HG02623 (cell line): ENCODE measurements at regions not wholly inside any gene's neighbourhood (a gene's known extent, or its start where the extent isn't known, plus 50 kb on each side); places are given as distances from the start of the nearest gene placed in this dataset.

Experiments
- ATAC-seq: cut with Tn5 transposase; IDR thresholded peaks from one replicate; pipeline ENCODE4 v1.9.1; 2021; ENCODE audit warnings: moderate library complexity; ENCODE audit not compliant: unreplicated experiment

DNA sequence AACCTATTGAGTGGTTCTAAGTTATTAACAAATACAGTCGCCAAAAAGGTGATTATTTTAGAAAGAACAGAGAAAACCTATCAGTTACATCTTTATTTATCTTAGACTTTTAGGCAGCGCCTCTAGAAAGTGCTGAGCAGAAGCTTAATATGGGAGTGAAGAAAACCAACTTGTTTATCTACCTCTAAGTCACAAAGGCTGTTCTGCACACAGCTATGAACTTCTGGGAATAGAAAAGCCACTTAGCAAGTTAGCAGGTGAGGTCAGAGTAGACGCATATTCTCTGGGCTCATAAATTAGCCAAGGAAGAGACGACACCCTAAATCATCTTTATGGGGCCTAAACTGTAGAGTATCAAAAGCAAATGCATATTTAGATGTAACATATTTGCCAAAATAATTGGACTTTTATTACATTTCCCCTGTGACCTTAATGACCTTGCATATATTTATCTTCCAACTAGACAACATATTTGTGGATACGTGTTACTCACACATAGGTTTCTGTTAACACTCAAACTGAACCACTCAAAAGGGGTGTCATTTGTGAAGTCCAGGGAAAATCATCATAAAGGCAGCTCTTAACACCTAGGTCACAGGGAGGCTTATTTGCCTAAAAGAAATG lies 267.1 kb downstream of the ADGB start:
- no peak for ATAC-seq

DNA sequence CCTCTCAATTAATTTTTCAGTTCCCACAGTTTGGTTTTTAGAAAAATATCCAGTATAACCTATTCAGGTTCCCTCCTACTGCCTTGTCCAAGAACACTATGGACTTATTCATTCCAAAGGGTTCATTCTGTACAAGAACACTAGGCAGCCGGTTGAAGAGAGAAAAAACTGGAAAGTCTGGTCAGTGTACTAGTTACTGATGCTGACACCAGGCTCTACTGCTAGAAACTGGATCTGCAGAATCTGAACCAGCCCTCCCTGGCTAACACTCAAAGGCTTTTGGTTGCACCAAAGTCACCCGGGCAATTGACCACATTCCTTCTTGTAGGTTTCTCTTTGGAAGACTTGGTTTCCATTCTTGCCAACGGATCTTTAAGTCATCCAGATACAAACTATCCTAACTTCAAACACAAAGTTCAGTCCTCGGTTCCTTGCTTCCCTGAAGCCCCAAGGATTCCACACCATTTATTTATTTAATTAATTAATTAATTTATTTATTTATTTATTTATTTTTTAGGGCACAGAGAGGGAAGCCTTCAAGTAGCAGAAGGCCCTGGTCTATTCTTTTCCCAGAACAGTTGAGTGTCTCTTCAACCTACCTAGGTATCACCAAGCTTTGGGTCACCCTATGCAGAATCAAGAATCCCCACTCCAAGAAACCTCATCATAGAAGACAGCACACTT lies 268.1 kb downstream of the ADGB start:
- no peak for ATAC-seq

DNA sequence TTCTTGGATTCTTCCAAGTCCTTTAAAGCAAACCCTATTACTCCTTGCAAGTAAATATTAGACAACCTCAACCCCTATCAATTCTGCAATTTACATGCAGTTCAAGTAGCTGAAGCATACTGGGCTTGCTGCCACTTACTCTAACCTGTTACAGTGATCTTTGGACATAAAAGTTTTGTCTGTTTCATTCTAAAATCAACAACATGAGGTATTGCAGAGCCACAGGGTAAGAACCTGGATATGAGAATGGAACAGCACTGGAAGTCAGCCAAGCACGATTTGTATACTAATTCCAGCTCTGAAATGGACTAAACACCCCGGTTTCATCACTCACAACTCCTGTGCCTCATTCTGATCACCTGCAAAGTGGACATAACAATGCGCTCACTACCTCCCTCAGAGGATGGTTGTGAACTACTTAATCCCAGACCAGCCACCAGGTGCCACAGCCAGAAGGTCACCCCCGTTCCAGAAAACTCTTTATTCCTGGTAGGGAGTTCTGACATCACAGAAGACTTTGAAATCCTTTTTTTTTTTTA lies 270.0 kb downstream of the ADGB start:
- ATAC-seq: no peak

DNA sequence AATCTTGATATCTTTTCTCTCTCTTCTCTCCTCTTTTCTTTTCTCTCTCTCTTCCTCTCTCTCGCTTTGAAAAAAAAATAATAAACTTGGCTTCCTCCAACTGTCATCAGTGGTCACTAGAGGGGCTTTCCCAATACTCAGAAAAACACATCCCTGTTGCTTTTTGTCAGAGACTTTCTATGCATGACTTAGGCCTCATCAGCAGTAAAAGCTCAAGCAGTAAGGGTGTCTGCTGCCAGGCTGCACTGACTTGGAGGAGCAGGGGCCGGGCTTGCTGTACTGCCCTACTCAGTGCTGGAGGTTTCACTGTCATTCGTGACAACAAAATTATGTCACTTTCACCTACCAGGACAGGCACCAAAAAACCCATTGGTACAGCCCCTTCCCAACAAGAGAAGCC lies 272.0 kb downstream of the ADGB start:
- ATAC-seq: peak; percentile 77

DNA sequence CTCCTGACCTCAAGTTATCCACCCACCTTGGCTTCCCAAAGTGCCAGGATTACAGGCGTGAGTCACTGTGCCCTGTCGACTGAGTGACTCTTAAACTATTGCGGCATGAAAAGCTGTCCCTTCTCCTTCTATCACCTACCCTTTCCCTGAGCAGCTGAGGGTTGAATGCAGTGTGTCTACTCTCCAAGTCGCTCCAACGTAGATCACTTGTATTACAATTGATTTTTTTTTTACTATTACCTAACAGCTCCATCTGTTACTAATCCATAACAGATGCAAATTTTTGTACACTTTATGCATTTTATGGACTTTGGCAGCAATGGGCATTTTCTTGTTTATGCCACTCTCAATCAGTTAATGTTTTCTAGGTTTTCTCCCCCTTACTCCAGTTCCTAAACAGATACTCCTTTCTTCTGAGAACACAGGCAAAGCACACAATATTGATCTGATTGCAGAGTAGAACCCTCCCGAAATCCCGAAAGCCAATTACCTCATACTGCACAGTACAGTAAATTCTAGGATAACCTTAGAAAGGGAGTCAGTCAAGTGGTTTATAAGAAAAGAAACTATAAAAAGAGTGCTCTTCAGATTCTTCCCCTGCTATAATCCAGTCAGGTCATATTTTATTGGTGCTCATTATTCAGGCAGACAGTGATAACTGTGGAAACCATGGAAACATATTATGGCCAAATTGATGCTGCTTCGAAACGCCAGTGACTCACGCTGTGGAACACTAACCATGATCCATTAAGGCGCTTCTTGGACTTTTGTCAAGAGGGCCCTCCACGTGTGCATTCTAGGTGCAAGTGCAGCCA lies 273.0 kb downstream of the ADGB start:
- ATAC-seq: no peak

DNA sequence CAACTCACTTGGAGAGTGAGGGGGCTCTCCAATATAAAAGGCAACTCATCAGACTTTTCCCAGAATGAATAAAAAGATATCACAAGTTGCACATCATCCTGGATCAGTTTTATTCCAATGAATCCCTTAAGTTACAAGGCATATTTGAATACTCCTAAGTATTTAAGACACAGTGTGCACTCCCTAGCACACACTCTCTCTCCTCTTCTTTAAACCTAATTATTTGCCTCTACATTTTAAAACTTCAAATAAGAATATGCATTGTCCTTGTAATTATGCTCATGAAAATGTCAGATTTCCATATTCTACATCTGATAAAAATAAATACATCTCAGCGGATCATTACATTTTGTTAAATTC lies 273.6 kb downstream of the ADGB start:
- no peak for ATAC-seq

DNA sequence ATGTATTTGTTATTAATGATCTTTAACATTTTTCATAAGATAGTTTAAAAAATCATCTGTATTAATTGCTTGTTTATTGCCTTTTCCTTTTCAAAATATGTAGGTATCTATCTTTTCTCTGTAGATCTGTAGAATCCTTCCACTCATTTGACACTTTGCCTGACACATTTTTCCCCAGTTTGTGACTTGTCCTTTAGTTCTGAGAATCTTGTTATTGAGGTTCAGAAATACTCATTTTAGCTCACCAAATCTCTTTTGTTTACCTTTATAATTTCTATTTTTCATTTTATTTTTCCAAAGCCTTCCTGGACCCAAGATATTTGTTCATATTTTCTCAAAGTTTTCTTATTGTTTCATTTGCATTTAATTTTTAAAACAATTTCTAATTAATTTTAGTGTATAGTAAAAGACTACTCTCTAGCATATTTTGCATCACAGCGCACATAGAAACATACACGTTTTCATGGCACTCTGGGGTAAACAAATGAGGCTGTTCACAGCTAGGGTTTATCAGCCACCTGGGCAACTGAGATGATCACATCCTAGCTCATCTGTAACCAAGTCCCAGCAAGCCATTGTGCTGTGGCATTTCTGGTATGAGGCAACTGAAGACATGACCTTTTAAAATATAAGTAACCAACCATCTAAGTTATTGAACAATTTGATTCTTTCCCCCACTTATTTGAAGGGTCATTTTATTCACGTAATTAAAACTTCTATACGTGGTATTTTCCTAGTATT lies 275.7 kb downstream of the ADGB start:
- ATAC-seq: no peak

DNA sequence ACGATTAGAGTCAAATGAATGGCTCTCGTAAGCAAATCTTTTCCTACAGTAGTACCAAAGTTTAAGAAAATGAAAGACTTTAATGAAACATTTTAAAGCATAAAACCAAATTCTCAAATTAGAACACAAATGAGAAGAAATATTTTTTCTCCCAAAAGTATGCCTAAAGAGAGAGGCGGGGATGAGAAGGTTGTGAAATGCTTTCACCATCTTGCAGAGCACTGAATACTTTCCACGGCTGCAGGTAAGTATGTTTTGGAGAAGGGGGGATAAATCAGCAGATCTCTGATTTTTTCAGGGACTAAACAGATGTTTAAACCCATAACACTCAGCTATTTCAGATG lies 277.1 kb downstream of the ADGB start:
- no peak for ATAC-seq

DNA sequence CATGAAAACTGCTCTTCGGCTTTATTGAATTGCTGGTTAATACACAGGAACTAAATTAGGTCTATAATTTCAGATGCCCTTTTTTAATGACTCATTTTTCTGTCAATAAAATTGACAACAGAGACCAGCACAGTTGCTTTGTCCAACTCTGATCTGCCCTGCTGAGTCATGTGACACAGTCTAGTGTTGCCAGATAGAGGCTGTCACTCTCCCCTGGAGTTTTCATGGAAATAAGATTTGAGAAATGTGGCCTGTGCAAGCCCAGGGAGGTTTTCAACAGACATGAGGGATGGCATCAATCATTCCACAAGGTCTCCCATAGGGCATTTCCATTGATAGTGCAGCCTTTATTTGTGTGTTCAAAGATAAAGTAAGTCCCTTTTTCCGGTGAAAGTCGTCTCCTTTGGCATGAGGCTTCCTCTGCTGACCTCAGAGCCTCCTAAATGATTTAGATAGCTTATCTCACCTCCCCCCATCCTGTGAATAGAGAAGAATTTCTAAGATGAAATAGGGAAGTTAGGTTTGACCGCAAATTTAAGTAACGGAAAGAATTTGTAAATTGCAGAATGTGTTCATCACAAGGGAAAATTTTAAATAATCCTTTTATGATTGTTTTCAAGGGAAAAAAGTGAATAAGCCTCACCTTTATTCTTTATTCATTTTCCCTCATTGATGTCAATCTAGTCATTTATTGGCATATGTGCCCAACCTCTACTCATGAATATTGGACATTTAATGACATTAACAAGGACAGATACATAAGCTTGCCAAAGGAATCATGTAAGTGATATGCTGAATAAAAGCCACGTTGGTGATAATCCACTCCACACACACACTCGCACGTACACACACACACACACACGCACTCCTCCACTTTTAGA lies 277.7 kb downstream of the ADGB start:
- no peak for ATAC-seq

DNA sequence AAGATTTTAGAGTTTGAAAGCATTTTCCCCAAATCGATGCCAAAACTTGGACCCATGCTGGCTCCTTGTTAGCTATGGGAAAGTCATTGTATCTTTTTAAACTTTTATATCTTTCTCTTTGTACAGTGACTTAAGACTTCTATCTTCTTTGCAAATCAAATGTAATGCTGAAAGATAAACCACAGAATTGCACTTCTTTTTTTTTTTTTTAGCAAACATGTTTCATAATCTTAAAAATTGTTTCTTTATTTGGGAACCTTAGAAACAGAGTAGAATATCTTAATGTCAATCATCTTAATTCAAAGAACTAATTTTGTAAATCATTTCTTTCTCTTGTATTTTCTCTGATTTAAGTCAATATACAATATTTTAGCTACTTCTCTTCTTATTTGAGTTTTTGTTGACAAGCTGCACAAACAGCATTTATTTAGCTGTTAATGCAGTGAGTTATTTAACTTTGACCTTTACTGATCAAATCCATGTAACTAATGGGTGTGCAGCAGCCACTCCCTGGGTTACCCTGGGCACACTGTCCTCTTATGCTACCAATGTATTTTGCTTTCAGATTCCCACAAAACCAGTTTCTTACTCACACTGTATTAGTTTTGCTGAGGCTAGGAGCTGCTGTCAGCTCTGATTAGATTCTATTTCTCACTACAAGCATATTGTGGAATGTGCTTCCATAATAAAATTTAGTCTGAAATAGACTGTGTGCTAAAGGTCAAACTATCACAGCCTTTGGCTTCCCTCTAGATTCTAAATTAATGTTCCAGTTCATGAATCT lies 279.6 kb downstream of the ADGB start:
- no peak for ATAC-seq

DNA sequence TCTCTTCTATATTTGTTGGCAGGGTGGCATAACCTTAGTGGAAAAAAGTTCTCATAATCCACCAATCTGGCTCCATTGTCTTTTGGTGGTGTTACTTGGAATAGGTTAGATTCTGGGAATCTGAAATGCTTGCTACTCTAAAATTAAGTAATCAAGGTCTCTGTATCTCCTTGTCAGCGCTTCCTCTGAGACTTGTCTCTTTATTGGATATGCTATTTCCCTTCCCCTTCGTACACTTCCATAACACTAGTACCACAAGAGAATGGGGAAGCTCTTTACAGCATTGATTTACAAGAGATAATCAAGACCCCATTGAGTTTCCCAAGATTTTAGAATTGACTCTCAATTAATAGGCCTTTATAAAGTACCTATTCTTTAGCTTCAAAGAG lies 280.2 kb downstream of the ADGB start:
- ATAC-seq: no peak

DNA sequence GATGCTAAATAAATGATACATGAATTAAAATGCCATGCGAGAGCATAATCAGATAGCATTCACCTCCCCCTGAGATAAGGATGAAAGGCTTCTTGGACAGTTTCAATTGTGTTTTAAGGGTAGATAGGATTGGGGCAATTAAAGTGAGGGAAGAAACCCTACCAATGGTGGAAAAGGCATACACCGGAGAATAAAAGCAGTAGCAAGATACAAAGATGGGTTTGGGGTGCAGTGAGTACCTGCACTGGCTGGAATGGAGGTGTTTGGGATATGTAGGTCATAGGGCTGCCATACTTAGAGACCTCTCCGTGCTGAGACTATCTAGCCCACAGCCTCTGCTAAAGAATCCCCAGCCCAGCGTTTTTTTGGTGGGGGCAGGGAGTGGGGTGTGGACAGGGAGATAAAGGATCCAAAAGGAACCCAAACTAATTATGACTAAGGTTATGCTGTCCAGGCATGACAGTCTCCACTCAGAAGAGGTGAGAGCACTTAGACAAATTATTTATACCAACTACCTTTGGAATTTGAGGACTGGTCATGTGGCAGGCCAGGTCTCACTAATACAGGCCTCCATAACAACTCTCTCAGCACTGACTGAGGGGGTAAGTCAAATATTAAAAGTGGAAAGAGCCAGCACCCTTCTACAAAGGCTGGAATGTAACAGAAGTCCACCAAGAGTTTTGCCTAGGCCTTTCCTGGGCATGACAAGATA lies 280.8 kb downstream of the ADGB start:
- ATAC-seq: no peak

DNA sequence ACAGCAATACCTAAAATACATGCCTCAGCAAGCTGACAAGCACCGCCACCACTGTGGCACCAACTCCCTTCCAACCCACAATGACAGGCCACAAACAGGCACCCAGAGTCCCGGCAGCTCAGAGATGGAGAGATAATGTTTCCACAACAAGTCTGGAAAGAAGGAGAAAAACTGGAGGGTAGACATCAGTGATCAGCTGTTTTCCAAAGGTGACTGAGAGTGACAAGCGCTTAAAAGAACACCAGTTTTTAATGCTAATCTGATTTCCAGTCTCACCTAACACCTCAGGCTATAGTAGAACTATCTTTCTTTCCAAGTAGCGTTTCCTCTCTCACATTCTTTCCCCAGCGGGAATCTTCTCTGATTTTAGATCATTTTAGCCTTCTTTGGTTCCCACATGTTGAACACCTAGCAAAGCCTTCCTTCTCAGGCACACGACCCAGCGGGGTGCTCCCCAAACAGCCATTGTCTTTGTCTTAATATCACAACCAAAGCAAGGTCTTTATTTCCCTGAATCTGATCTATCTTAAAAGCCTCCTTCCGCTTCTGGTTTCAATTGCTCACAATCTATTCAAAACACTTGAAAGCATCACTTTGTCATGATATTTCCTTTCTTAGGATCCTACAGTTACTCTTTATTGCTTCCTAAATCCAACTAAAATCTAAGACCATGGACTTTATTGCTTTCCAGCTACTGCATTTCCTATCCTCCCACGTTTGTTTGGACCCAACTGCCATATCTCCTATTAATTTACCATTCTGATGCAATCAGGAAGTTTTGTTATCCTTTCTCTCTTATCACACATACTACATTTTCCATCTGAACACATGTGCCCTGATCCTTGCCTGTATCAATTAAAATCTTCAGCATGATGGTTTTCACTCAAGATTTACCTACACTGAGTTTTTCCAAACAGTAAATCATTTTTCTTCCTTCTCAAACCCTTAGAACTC lies 282.7 kb downstream of the ADGB start:
- ATAC-seq: no peak

DNA sequence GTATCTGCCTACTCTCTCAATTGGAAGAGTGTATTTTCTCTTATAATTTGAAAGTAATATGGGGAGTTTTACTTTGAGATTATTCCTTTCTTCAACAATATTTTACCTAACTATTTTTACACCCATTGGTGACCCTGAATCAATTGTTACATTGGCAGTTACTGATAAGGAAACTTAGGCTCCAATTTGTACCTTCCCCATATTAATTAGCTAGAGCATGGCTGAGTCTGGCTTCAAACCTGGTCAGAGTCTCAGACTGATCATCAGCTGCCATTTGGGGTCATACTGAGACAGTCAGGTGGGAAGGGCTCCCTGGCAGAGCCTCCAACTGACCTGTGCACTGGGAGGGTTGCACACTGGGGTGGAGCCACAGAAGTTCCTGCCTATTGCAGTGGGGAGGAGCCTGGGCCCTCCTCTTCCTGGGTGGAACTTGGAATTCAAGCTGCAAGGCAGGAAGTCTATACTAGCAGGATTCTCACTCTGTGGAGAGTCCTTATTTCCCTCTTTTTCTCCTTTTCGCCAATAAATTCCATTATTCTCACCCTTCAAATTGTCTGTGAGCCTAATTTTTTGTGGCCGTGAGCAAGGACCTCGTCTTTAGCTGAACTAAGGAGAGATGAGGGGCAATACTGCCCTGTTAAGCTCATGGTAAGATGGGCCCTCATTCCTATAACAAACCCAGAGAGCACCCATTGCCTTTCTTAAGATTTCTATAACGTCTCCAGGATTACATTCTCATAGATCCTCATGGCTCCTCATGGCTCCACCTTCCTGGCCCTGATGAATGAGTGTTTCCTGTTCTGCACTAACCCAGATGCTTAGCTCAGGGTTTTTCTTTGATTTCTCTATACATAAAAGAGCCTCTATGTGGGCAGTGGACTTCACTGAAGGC lies 285.1 kb downstream of the ADGB start:
- ATAC-seq: no peak

DNA sequence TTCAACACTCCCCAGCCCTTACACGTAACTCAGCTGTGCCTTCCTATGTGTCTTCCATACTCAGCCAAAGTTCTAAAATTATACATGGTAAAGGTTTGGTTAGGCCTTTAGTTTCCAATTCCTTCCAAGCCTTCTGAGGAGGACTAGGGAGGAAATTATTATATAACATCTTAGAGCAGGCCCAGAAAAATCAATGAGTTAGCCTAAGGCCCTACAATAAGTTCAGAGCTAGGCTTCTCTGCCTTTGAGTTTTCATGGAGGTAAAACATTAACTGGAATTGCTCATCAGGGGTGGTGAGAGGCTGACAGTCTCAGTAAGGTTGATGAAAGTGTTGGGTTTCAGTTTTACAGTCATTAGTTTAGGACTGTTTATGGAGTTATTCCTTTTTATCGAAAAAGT lies 286.0 kb downstream of the ADGB start:
- ATAC-seq: peak; percentile 84

DNA sequence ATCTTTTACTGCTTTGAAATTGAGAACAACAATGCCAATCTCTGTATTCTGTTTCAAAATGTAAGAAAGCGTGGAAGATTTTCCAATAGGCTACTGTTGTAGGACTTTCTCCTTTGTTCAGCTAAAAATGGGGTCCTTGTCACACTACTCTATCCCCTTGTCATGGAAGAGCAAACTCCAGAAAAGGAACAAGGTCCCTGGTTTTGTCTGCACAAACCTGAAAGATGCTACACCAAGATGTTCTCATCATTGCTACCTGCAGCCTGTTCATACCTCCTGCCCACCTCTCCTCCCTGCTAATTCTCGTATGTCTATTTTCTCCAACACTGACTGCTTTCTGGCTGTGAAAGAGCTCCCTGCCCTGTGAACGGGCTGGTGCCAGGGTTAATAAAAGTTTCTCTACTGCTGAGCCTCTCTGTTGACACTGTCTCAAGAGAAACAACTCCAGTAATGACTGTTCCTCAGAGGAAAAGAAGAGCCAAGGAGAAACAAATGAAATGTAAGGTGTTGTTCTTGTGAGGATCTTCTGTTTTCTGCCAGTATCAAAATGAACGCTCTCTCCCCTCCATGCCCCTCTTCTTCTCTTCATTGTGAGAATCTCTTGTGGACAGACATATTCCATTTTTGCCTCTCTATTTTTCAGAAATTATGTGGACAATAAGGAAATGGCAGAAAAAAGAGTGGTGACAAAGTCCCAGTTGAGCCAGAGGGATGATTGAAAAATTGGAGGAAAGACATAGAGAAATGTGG lies 287.1 kb downstream of the ADGB start:
- ATAC-seq: no peak
